Activated B cell treated with CpG ODN at 0.5 μM for 24 hours (primary cell): ENCODE measurements at regions not wholly inside any gene's neighbourhood (a gene's known extent, or its start where the extent isn't known, plus 50 kb on each side); places are given as distances from the start of the nearest gene placed in this dataset.

ENCODE experiments used
- ATAC-seq: fragments of 200-7000 bp; cut with Tn5 transposase; one replicate; pipeline ENCODE4 v1.10.0; 2021; ENCODE audit warnings: low read depth, mild to moderate bottlenecking, moderate library complexity
- CTCF ChIA-PET: fragments of 350-600 bp; sonication (Branson Sonifier 250); formaldehyde crosslinking; loops from one replicate; lab custom pipeline; 2021; ENCODE audit warnings: antibody characterized with exemption; lab: Charles Lee
- POLR2A ChIA-PET: fragments of 350-600 bp; sonication (Branson Sonifier 250); formaldehyde crosslinking; loops from one replicate; lab custom pipeline; 2021; ENCODE audit warnings: antibody characterized with exemption; lab: Charles Lee
- DNase-seq: peaks from one replicate; pipeline ENCODE4 v3.0.0; 2022
- H3K27ac Mint-ChIP-seq: one replicate; pipeline ENCODE4 v1.8.0; 2020; ENCODE audit warnings: mixed read lengths
- H3K27me3 Mint-ChIP-seq: one replicate; pipeline ENCODE4 v1.8.0; 2021; ENCODE audit warnings: mixed read lengths
- H3K36me3 Mint-ChIP-seq: one replicate; pipeline ENCODE4 v1.8.0; 2021; ENCODE audit warnings: low read depth, mixed read lengths
- H3K4me1 Mint-ChIP-seq: one replicate; pipeline ENCODE4 v1.8.0; 2021; ENCODE audit warnings: mixed read lengths
- H3K4me3 Mint-ChIP-seq: one replicate; pipeline ENCODE4 v1.8.0; 2020; ENCODE audit warnings: mild to moderate bottlenecking, mixed read lengths
- H3K9me3 Mint-ChIP-seq: one replicate; pipeline ENCODE4 v1.8.0; 2020; ENCODE audit warnings: mixed read lengths
- intact Hi-C: fragments of 100-400 bp; cut with micrococcal nuclease; formaldehyde crosslinking; loops from one replicate; pipeline ENCODE4 v1.15.1; 2024
- TF ChIP-seq, protein P1 (sequence below): fragments of 200-600 bp; IDR thresholded peaks from one replicate; pipeline ENCODE4 v1.8.0; 2022; ENCODE audit warnings: antibody characterized with exemption, mild to moderate bottlenecking

DNA sequence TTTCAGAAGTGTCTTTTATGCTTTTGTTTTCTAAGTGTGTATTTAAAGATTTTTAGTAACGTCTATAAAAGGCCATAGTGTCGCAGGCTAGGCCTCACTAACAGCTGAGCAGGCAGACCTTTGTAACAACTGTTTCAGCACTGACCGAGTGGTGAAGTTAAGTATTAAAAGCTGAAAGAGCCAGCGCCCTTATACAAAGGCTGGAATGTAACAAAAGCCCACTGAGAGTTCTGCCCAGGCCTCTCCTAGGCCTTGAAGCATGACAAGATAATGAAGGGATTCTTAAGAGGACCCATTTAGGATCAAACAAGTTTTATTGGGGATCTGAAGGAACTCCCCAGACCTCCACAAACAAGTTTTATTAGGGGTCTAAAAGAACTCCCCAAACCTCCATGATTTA, 722.5 kb upstream of the PRKX start:
- Mint-ChIP-seq H3K4me3 (no peak overlapping the region), H3K9me3 (no peaks in the 10 kb centered on the region), H3K36me3 (no peaks in the 10 kb centered on the region), H3K27me3 (no peaks in the 10 kb centered on the region), H3K27ac (no peak overlapping the region), H3K4me1 (no peaks in the 10 kb centered on the region)
- ChIA-PET POLR2A (no interaction called here), CTCF (no interaction called here)
- DNase-seq (no peak), ATAC-seq (no peak)
- TF ChIP-seq, protein P1, sequence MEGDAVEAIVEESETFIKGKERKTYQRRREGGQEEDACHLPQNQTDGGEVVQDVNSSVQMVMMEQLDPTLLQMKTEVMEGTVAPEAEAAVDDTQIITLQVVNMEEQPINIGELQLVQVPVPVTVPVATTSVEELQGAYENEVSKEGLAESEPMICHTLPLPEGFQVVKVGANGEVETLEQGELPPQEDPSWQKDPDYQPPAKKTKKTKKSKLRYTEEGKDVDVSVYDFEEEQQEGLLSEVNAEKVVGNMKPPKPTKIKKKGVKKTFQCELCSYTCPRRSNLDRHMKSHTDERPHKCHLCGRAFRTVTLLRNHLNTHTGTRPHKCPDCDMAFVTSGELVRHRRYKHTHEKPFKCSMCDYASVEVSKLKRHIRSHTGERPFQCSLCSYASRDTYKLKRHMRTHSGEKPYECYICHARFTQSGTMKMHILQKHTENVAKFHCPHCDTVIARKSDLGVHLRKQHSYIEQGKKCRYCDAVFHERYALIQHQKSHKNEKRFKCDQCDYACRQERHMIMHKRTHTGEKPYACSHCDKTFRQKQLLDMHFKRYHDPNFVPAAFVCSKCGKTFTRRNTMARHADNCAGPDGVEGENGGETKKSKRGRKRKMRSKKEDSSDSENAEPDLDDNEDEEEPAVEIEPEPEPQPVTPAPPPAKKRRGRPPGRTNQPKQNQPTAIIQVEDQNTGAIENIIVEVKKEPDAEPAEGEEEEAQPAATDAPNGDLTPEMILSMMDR = no peak
- intact Hi-C loops = no loop called here

DNA sequence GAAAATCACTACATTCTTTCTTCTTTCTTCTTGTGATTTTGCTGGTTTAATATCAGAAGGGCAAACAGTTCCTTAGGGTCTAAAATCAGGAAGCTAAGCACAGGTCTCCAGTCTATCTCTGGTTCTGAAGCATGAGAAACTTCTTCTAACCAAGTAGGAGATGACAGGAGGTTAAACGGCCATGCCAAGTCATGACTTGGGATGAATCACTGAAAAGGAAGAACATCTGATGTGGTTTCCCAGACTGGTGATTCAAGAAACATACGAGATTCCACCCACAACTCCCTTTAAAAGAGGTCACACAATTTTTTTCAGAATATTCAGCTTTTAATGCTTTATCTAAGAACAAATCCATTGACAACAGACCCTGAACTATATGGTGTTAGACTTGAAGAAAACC, 684.0 kb upstream of the PRKX start:
- no peak for ATAC-seq
- H3K36me3 Mint-ChIP-seq = no peaks in the 10 kb centered on the region
- TF ChIP-seq, protein P1 = no peak
- H3K27ac Mint-ChIP-seq = no peak overlapping the region
- no peaks in the 10 kb centered on the region for H3K4me1 Mint-ChIP-seq
- POLR2A ChIA-PET = no interaction called here
- H3K9me3 Mint-ChIP-seq = peaks cover 6% of the 10 kb centered on the region
- H3K4me3 Mint-ChIP-seq = no peak overlapping the region
- intact Hi-C loops = no loop called here
- CTCF ChIA-PET = no interaction called here
- no peaks in the 10 kb centered on the region for H3K27me3 Mint-ChIP-seq
- no peak for DNase-seq

DNA sequence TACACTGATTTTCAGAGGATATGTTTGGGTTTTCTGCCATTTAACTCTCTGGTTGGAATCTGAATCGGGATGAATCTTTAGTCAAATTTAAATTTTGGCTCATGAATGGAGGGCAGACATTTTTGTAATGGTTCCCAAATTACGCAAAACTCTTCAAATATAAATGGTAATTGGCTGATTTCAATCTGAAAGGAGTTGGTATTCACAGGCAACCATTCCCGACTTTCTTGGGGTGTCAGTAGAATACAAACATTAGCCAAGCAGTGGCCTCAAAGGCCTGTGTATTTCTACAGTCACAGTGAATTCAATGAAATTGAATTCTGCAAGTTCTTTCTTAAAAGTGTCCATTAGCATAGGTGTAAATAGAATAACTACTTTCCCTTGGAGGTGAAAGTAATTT, 668.8 kb upstream of the PRKX start:
- Mint-ChIP-seq H3K9me3 (peaks cover under 1% of the 10 kb centered on the region), H3K4me1 (no peaks in the 10 kb centered on the region), H3K4me3 (no peak overlapping the region), H3K36me3 (no peaks in the 10 kb centered on the region), H3K27me3 (no peaks in the 10 kb centered on the region), H3K27ac (no peak overlapping the region)
- intact Hi-C loops = no loop called here
- TF ChIP-seq, protein P1 = no peak
- no peak for ATAC-seq
- ChIA-PET POLR2A (no interaction called here), CTCF (no interaction called here)
- no peak for DNase-seq

DNA sequence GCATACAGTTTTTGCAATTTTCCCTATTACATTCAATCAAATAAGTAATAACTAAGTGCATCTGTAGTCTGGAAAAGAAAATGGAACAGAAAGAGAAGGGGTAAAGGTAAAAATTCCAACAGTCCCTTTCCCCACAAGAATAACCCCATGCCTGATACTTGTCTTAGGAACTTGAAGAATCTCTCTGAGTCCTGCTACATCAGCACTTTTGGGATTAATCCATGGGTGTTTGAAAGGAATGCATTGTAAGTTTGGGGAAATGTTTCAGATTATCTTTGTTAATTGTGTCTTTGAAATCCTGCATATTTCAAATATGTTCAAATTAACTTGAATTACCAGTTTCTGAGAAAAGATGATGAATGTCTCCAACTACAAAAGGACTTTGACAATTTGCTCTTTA, 667.3 kb upstream of the PRKX start:
- intact Hi-C loops = no loop called here
- Mint-ChIP-seq H3K36me3 (no peaks in the 10 kb centered on the region), H3K4me3 (no peak overlapping the region), H3K9me3 (peaks cover 3% of the 10 kb centered on the region), H3K27ac (no peak overlapping the region), H3K27me3 (no peaks in the 10 kb centered on the region), H3K4me1 (no peaks in the 10 kb centered on the region)
- CTCF ChIA-PET = no interaction called here
- POLR2A ChIA-PET = no interaction called here
- ATAC-seq (no peak), DNase-seq (no peak)
- TF ChIP-seq, protein P1 = no peak

DNA sequence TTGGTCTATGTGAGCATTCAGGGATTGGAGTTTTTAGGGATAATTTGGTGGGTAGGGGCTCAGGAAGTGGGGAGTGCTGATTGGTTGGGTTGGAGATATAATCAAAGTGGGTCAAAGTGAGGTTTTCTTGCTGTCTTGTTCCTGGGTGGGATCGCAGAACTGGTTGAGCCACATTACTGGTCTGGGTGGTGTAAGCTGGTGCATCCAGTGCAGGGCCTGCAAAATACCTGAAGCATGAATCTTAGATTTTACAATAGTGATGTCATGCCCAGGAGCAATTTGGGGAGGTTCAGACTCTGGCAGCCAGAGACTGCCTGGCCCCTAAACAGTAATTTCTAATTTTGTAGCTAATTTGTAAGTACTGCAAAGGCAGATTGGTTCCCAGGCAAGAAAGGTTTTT, 665.6 kb upstream of the PRKX start:
- H3K9me3 Mint-ChIP-seq = peaks cover 3% of the 10 kb centered on the region
- no peaks in the 10 kb centered on the region for H3K4me1 Mint-ChIP-seq
- H3K36me3 Mint-ChIP-seq = no peaks in the 10 kb centered on the region
- ChIA-PET POLR2A (no interaction called here), CTCF (no interaction called here)
- intact Hi-C loops = no loop called here
- DNase-seq (no peak), ATAC-seq (no peak)
- H3K27ac Mint-ChIP-seq = no peak overlapping the region
- no peak overlapping the region for H3K4me3 Mint-ChIP-seq
- H3K27me3 Mint-ChIP-seq = no peaks in the 10 kb centered on the region
- TF ChIP-seq, protein P1 = no peak
